Duodenal mucosa (tissue), 2 donors: ENCODE measurements at regions not wholly inside any gene's neighbourhood (a gene's known extent, or its start where the extent isn't known, plus 50 kb on each side); places are given as distances from the start of the nearest gene placed in this dataset.
"Not testable (repeated sequence)": the region's sequence is repeated elsewhere in the genome, so short reads cannot be mapped to it uniquely, and the experiment has no call there.

Source experiments
- H3K27ac ChIP-seq: one replicate; pipeline ENCODE4 v1.7.0; 2013; ENCODE audit warnings: low read depth, low read length
- H3K27me3 ChIP-seq, 2 donors: one replicate each; pipeline ENCODE4 v1.7.0; 2013; ENCODE audit warnings: low read length in 2 of 2, control low read depth in 1 of 2; ENCODE audit not compliant: insufficient read depth in 2 of 2, control insufficient read depth in 1 of 2
- H3K36me3 ChIP-seq, 2 donors: one replicate each; pipeline ENCODE4 v1.7.0; 2013; ENCODE audit warnings: low read length in 2 of 2, control low read depth in 1 of 2; ENCODE audit not compliant: insufficient read depth in 2 of 2, control insufficient read depth in 1 of 2
- H3K4me1 ChIP-seq, 2 donors: one replicate each; pipeline ENCODE4 v1.7.0; 2013; ENCODE audit warnings: low read length in 2 of 2, control low read depth in 1 of 2; ENCODE audit not compliant: insufficient read depth in 2 of 2, control insufficient read depth in 1 of 2
- H3K4me3 ChIP-seq, 2 donors: one replicate each; pipeline ENCODE4 v1.7.0; 2013; ENCODE audit warnings: low read length in 2 of 2, low read depth in 1 of 2
- H3K9ac ChIP-seq, 2 donors: one replicate each; pipeline ENCODE4 v1.7.0; 2013; ENCODE audit warnings: low read length in 2 of 2, low read depth in 1 of 2
- H3K9me3 ChIP-seq, 2 donors: one replicate each; pipeline ENCODE4 v1.7.0; 2013; ENCODE audit warnings: low read length in 2 of 2, control low read depth in 1 of 2; ENCODE audit not compliant: control insufficient read depth in 1 of 2

GRCh38 chr5:119299242-119299614 lies 56.6 kb upstream of the TNFAIP8 start:
- H3K27ac ChIP-seq, H3K27me3 ChIP-seq, H3K9ac ChIP-seq, H3K9me3 ChIP-seq, H3K4me3 ChIP-seq, H3K36me3 ChIP-seq: not testable (repeated sequence)
- H3K4me1 ChIP-seq: peaks cover 12 to 15% of the 10 kb centered on the region in 2 donors

- peak overlapping the region in 1 of 2 donors; percentile 25 for H3K4me3 ChIP-seq
- not testable (repeated sequence) for H3K9me3 ChIP-seq, H3K9ac ChIP-seq, H3K36me3 ChIP-seq, H3K27ac ChIP-seq, H3K27me3 ChIP-seq
- H3K4me1 ChIP-seq: peaks cover 16 to 19% of the 10 kb centered on the region in 2 donors
Measured at GRCh38 chr5:119299615-119300310, 56.1 kb upstream of the TNFAIP8 start.

- H3K9ac ChIP-seq: no peak overlapping the region
- peaks cover 16 to 19% of the 10 kb centered on the region in 2 donors for H3K4me1 ChIP-seq
- H3K4me3 ChIP-seq: no peak overlapping the region
- no peaks in the 10 kb centered on the region for H3K36me3 ChIP-seq
- no peaks in the 10 kb centered on the region for H3K27me3 ChIP-seq
- no peak overlapping the region for H3K27ac ChIP-seq
- H3K9me3 ChIP-seq: no peaks in the 10 kb centered on the region
Measured at GRCh38 chr5:119300311-119300670, 55.5 kb upstream of the TNFAIP8 start.

GRCh38 chr5:119301210-119301609 lies 54.6 kb upstream of the TNFAIP8 start:
- Histone ChIP-seq H3K9ac (no peak overlapping the region), H3K27me3 (no peaks in the 10 kb centered on the region), H3K36me3 (no peaks in the 10 kb centered on the region), H3K9me3 (no peaks in the 10 kb centered on the region), H3K4me3 (no peak overlapping the region), H3K27ac (no peak overlapping the region), H3K4me1 (peaks cover 16 to 19% of the 10 kb centered on the region in 2 donors)

GRCh38 chr5:119301906-119302305 lies 53.9 kb upstream of the TNFAIP8 start:
- H3K9me3 ChIP-seq: no peaks in the 10 kb centered on the region
- H3K4me1 ChIP-seq: peaks cover 16 to 19% of the 10 kb centered on the region in 2 donors
- H3K36me3 ChIP-seq: no peaks in the 10 kb centered on the region
- H3K27ac ChIP-seq: no peak overlapping the region
- no peak overlapping the region for H3K4me3 ChIP-seq
- no peak overlapping the region for H3K9ac ChIP-seq
- no peaks in the 10 kb centered on the region for H3K27me3 ChIP-seq

GRCh38 chr5:119302449-119302848 lies 53.4 kb upstream of the TNFAIP8 start:
- Histone ChIP-seq H3K9ac (no peak overlapping the region), H3K27me3 (no peaks in the 10 kb centered on the region), H3K9me3 (no peaks in the 10 kb centered on the region), H3K27ac (no peak overlapping the region), H3K4me3 (no peak overlapping the region), H3K36me3 (no peaks in the 10 kb centered on the region), H3K4me1 (peaks cover 16 to 19% of the 10 kb centered on the region in 2 donors)

GRCh38 chr5:119302916-119303897 lies 52.6 kb upstream of the TNFAIP8 start:
- Histone ChIP-seq H3K9ac (no peak overlapping the region), H3K4me3 (no peak overlapping the region), H3K36me3 (no peaks in the 10 kb centered on the region), H3K9me3 (no peaks in the 10 kb centered on the region), H3K27me3 (no peaks in the 10 kb centered on the region), H3K27ac (no peak overlapping the region), H3K4me1 (peaks cover 18 to 19% of the 10 kb centered on the region in 2 donors)

- H3K27ac ChIP-seq: no peak overlapping the region
- H3K4me3 ChIP-seq: no peak overlapping the region
- H3K4me1 ChIP-seq: peaks cover 19% of the 10 kb centered on the region in 2 donors
- H3K9ac ChIP-seq: no peak overlapping the region
- H3K27me3 ChIP-seq: no peaks in the 10 kb centered on the region
- H3K9me3 ChIP-seq: no peaks in the 10 kb centered on the region
- no peaks in the 10 kb centered on the region for H3K36me3 ChIP-seq
Measured at GRCh38 chr5:119304439-119305211, 51.2 kb upstream of the TNFAIP8 start.
